Astrocyte of the cerebellum (primary cell): ENCODE measurements at regions not wholly inside any gene's neighbourhood (a gene's known extent, or its start where the extent isn't known, plus 50 kb on each side); places are given as distances from the start of the nearest gene placed in this dataset.

ENCODE experiments used
- DNase-seq: peaks from one replicate; pipeline ENCODE4 v3.0.0-alpha.2; 2011; ENCODE audit warnings: low read depth
- H3K4me3 ChIP-seq: 2 replicates; pipeline ENCODE4 v1.5.1; 2011; ENCODE audit warnings: mild to moderate bottlenecking, low read depth, low read length, moderate library complexity
- CTCF ChIP-seq: IDR thresholded peaks from 2 replicates; pipeline ENCODE4 v1.5.1; 2012; ENCODE audit warnings: low read length, low read depth, moderate library complexity, mild to moderate bottlenecking; ENCODE audit errors: missing control alignments
- in situ Hi-C: cut with HindIII; loops from 2 replicates; pipeline ENCODE4 v1.10.0; 2017; ENCODE audit warnings: low sequenced_read_pairs

GRCh38 chr5:4007001-4007400 is 411.4 kb downstream of the IRX1 start:
- DNase-seq: no peak
- H3K4me3 ChIP-seq: no peak overlapping the region
- in situ Hi-C loops: no loop called here
- no peak for TF ChIP-seq CTCF

- no peak for TF ChIP-seq CTCF
- no peak overlapping the region for H3K4me3 ChIP-seq
- DNase-seq: no peak
- in situ Hi-C loops: no loop called here
These were observed 416.3 kb downstream of the IRX1 start for GRCh38 chr5:4011943-4012342.

- no peak for DNase-seq
- TF ChIP-seq CTCF: no peak
- no peak overlapping the region for H3K4me3 ChIP-seq
- in situ Hi-C loops: no loop called here
These were observed 417.7 kb downstream of the IRX1 start for GRCh38 chr5:4013106-4013898.

GRCh38 chr5:4015709-4016108 is 420.1 kb downstream of the IRX1 start:
- in situ Hi-C loops: no loop called here
- no peak for TF ChIP-seq CTCF
- DNase-seq: no peak
- H3K4me3 ChIP-seq: no peak overlapping the region

GRCh38 chr5:4017076-4017803 is 421.6 kb downstream of the IRX1 start:
- H3K4me3 ChIP-seq: no peak overlapping the region
- in situ Hi-C loops: no loop called here
- DNase-seq: no peak
- TF ChIP-seq CTCF: no peak

- TF ChIP-seq CTCF: no peak
- in situ Hi-C loops: no loop called here
- DNase-seq: no peak
- no peak overlapping the region for H3K4me3 ChIP-seq
These were observed 422.4 kb downstream of the IRX1 start for GRCh38 chr5:4018007-4018406.
